ENCODE measurements at regions not wholly inside any gene's neighbourhood (a gene's known extent, or its start where the extent isn't known, plus 50 kb on each side); places are given as distances from the start of the nearest gene placed in this dataset.

DNA sequence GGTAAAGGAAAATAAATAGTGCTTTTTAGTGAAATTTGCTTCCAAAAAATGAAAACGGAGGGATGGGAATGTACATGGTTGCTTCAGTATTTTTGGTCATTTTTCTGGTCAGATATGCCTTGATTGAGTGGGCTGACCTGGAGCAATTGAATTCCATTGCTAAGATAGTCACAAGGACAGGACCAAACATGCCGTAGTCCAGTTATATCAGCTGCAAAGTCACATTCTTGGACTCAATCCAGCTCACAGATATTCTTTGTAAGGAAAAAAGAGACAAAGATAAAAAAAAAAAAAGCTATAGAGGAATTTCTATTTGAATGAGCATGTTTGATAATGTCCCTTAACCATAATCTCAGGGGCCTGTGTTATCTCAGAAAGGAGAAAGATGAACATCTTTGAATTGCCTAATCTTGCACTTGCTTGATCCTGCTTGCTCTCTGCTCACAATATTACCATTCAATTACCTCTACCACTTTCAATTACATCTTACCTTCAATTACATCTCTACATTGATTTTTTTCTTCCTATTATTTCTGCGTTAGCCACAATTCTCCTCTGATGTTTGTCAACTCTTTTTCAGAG is 75.4 kb upstream of the PACRGL start:
- no peak for DNase-seq (ENCODE audit: extremely low read depth in 1 of 4, low spot score in 3 of 4)
- Histone ChIP-seq H4K20me1 (replicated peaks; ENCODE audit: control insufficient read depth, insufficient read depth, low read length) (no peaks in the 10 kb centered on the region), H3K9me1 (ENCODE audit: control insufficient read depth, insufficient read depth, low read length) (no peaks in the 10 kb centered on the region), H3K4me1 (replicated peaks in 1 of 2; ENCODE audit: control insufficient read depth in 2 of 2, insufficient read depth in 2 of 2, low read length in 2 of 2) (no peaks in the 10 kb centered on the region), H3K27me3 (ENCODE audit: control insufficient read depth in 2 of 2, insufficient read depth in 2 of 2, low read length in 2 of 2) (no peaks in the 10 kb centered on the region), H3K36me3 (ENCODE audit: control insufficient read depth, insufficient read depth, low read length) (no peaks in the 10 kb centered on the region), H3K9me3 (replicated peaks; ENCODE audit: control insufficient read depth, insufficient read depth, low read depth, low read length) (no peaks in the 10 kb centered on the region), H3K27ac (ENCODE audit: extremely low read depth, low read depth, low read length) (no peak overlapping the region), H3K4me2 (ENCODE audit: insufficient read depth, low read length) (no peak overlapping the region), H3K9ac (ENCODE audit: insufficient read depth in 1 of 2, low read depth in 2 of 2, low read length in 2 of 2) (no peak overlapping the region), H2AFZ (ENCODE audit: low read depth, low read length) (no peak overlapping the region), H3K79me2 (ENCODE audit: control insufficient read depth, insufficient read depth, low read length) (no peaks in the 10 kb centered on the region), H3K4me3 (no peak overlapping the region)
- ChIA-PET POLR2A (interaction anchor here (0.9 kb wide), 1 partner anchor 19 kb away, joined by 3 read pairs; no protein-coding TSS in a partner anchor), CTCF (ENCODE audit: low intra/inter-chr PET ratio) (no interaction called here)
- FAIRE-seq, result no peak
- BruUV-seq (replicated peaks), result no TSS peak
- WGBS (ENCODE audit: insufficient coverage, low coverage, missing lambda C conversion rate), result 0% methylated on average over 3 of the region's 3 CpGs
- ATAC-seq, result no peak
- in situ Hi-C loops (cut with MboI), result no loop called here
- intact Hi-C loops (cut with micrococcal nuclease), result no loop called here
- no peak for TF ChIP-seq CBX2 (IDR thresholded peaks at IDR 0.05; ENCODE audit: insufficient read depth, low read length, poor library complexity, severe bottlenecking)
- TF ChIP-seq ZBTB40 (IDR thresholded peaks at IDR 0.05), result no peak
- TF ChIP-seq ZBTB40 (CRISPR knock-in tag; IDR thresholded peaks at IDR 0.05), result no peak
- TF ChIP-seq, protein P1, sequence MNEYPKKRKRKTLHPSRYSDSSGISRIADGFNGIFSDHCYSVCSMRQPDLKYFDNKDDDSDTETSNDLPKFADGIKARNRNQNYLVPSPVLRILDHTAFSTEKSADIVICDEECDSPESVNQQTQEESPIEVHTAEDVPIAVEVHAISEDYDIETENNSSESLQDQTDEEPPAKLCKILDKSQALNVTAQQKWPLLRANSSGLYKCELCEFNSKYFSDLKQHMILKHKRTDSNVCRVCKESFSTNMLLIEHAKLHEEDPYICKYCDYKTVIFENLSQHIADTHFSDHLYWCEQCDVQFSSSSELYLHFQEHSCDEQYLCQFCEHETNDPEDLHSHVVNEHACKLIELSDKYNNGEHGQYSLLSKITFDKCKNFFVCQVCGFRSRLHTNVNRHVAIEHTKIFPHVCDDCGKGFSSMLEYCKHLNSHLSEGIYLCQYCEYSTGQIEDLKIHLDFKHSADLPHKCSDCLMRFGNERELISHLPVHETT (CRISPR knock-in tag; conservative IDR thresholded peaks at IDR 0.05 in 1 of 2, IDR thresholded peaks at IDR 0.05 in 1 of 2), result no peak
- TF ChIP-seq MYBL2 (IDR thresholded peaks at IDR 0.05; ENCODE audit: low read depth), result no peak
- TF ChIP-seq MYBL2 (CRISPR knock-in tag; IDR thresholded peaks at IDR 0.05; ENCODE audit: borderline replicate concordance), result no peak
- TF ChIP-seq PPARD (CRISPR knock-in tag; IDR thresholded peaks at IDR 0.05), result no peak
- TF ChIP-seq HMBOX1 (IDR thresholded peaks at IDR 0.05), result no peak
